Endodermal cell (in vitro differentiated cells): ENCODE measurements at regions not wholly inside any gene's neighbourhood (a gene's known extent, or its start where the extent isn't known, plus 50 kb on each side); places are given as distances from the start of the nearest gene placed in this dataset.

ENCODE experiments used
- DNase-seq: peaks from one replicate; pipeline ENCODE4 v3.0.0-alpha.2; 2017
- H3K27ac ChIP-seq: 2 replicates; pipeline ENCODE4 v1.5.1; 2013; ENCODE audit warnings: mild to moderate bottlenecking, low read depth, low read length, moderate library complexity
- H3K27me3 ChIP-seq: 2 replicates; pipeline ENCODE4 v1.6.1; 2013; ENCODE audit warnings: mild to moderate bottlenecking, low read length, moderate library complexity; ENCODE audit not compliant: insufficient read depth, control insufficient read depth, poor library complexity, severe bottlenecking
- H3K36me3 ChIP-seq: 2 replicates; pipeline ENCODE4 v1.7.0; 2013; ENCODE audit warnings: mild to moderate bottlenecking, low read length, moderate library complexity; ENCODE audit not compliant: control insufficient read depth, insufficient read depth
- H3K4me1 ChIP-seq: one replicate; pipeline ENCODE4 v1.7.0; 2013; ENCODE audit warnings: low read length; ENCODE audit not compliant: control insufficient read depth, insufficient read depth
- H3K4me3 ChIP-seq: 2 replicates; pipeline ENCODE4 v1.5.1; 2013; ENCODE audit warnings: mild to moderate bottlenecking, low read length, moderate library complexity
- H3K9ac ChIP-seq: 2 replicates; pipeline ENCODE4 v1.6.1; 2013; ENCODE audit warnings: mild to moderate bottlenecking, low read length, moderate library complexity; ENCODE audit not compliant: poor library complexity, severe bottlenecking; ENCODE audit errors: extremely low read depth
- H3K9me3 ChIP-seq: 2 replicates; pipeline ENCODE4 v1.6.1; 2013; ENCODE audit warnings: mild to moderate bottlenecking, low read length, moderate library complexity; ENCODE audit not compliant: control insufficient read depth
- H3K27ac Mint-ChIP-seq: 2 replicates; pipeline ENCODE4 v1.8.0; 2020; ENCODE audit warnings: mixed read lengths
- H3K27me3 Mint-ChIP-seq: 2 replicates; pipeline ENCODE4 v1.8.0; 2021; ENCODE audit warnings: mild to moderate bottlenecking, mixed read lengths; ENCODE audit not compliant: insufficient read depth
- H3K36me3 Mint-ChIP-seq: 2 replicates; pipeline ENCODE4 v1.8.0; 2020; ENCODE audit warnings: low read depth, mixed read lengths
- H3K4me1 Mint-ChIP-seq: 2 replicates; pipeline ENCODE4 v1.8.0; 2020; ENCODE audit warnings: mixed read lengths
- H3K4me3 Mint-ChIP-seq: 2 replicates; pipeline ENCODE4 v1.8.0; 2020; ENCODE audit warnings: mild to moderate bottlenecking, moderate library complexity, mixed read lengths
- H3K9me3 Mint-ChIP-seq: 2 replicates; pipeline ENCODE4 v1.8.0; 2020; ENCODE audit warnings: mild to moderate bottlenecking, mixed read lengths
- CTCF ChIP-seq: fragments of 200-600 bp; sonication (generic); conservative IDR thresholded peaks from 2 replicates; pipeline ENCODE4 v1.5.0; 2021; ENCODE audit warnings: antibody characterized with exemption, mild to moderate bottlenecking
- WGBS, 2 experiments: methylation state at CpG; one replicate each; pipeline versions ENCODE4 v1.1.5 to v1.1.7; 2013; ENCODE audit warnings: missing lambda C conversion rate in 2 of 2, mixed read lengths in 1 of 2; ENCODE audit not compliant: insufficient coverage in 1 of 2, insufficient read length in 1 of 2; 5-methylcytosine and 5-hydroxymethylcytosine counted together

GRCh38 chr17:79168486-79169055, 93.9 kb downstream of the ENGASE start:
- WGBS, 2 experiments: 91 to 94% methylated on average over 9 to 20 of the region's 20 CpGs
- Histone ChIP-seq H3K4me1 (no peaks in the 10 kb centered on the region), H3K27me3 (no peaks in the 10 kb centered on the region), H3K4me3 (no peak overlapping the region), H3K9ac (no peak overlapping the region), H3K27ac (no peak overlapping the region), H3K36me3 (no peaks in the 10 kb centered on the region), H3K9me3 (no peaks in the 10 kb centered on the region)
- no peak for DNase-seq
- H3K4me3 Mint-ChIP-seq: no peak overlapping the region
- no peak for TF ChIP-seq CTCF
- H3K4me1 Mint-ChIP-seq: no peaks in the 10 kb centered on the region
- no peaks in the 10 kb centered on the region for H3K27me3 Mint-ChIP-seq
- H3K36me3 Mint-ChIP-seq: no peaks in the 10 kb centered on the region
- no peaks in the 10 kb centered on the region for H3K9me3 Mint-ChIP-seq
- no peak overlapping the region for H3K27ac Mint-ChIP-seq

DNA sequence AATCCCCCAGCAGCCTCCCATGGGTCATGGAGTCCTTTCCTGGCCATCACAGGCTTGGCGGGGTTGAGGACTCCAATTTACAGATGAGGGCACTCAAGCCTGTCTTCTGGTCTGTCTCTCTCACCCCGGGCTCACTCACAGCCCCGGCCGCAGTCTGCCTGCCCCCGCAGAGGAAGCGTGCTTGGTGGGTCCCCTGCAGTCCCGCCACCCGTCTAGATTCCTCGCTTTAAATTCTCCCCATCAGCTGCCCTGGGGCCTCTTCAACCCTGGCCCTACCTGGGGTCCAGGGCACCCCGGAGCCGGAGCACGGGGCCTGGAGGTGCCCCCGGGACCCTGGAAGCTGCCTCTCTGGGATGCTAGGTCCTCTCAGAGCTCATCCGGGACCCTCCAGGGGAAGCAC, 92.9 kb downstream of the ENGASE start:
- Histone ChIP-seq H3K27me3 (no peaks in the 10 kb centered on the region), H3K36me3 (no peaks in the 10 kb centered on the region), H3K9ac (no peak overlapping the region), H3K9me3 (no peaks in the 10 kb centered on the region), H3K4me1 (no peaks in the 10 kb centered on the region), H3K27ac (no peak overlapping the region), H3K4me3 (no peak overlapping the region)
- H3K4me3 Mint-ChIP-seq: no peak overlapping the region
- no peak for DNase-seq
- no peaks in the 10 kb centered on the region for H3K9me3 Mint-ChIP-seq
- H3K4me1 Mint-ChIP-seq: no peaks in the 10 kb centered on the region
- no peak overlapping the region for H3K27ac Mint-ChIP-seq
- 95 to 100% methylated on average over 5 to 14 of the region's 14 CpGs for WGBS, 2 experiments
- TF ChIP-seq CTCF: no peak
- H3K36me3 Mint-ChIP-seq: no peaks in the 10 kb centered on the region
- no peaks in the 10 kb centered on the region for H3K27me3 Mint-ChIP-seq

DNA sequence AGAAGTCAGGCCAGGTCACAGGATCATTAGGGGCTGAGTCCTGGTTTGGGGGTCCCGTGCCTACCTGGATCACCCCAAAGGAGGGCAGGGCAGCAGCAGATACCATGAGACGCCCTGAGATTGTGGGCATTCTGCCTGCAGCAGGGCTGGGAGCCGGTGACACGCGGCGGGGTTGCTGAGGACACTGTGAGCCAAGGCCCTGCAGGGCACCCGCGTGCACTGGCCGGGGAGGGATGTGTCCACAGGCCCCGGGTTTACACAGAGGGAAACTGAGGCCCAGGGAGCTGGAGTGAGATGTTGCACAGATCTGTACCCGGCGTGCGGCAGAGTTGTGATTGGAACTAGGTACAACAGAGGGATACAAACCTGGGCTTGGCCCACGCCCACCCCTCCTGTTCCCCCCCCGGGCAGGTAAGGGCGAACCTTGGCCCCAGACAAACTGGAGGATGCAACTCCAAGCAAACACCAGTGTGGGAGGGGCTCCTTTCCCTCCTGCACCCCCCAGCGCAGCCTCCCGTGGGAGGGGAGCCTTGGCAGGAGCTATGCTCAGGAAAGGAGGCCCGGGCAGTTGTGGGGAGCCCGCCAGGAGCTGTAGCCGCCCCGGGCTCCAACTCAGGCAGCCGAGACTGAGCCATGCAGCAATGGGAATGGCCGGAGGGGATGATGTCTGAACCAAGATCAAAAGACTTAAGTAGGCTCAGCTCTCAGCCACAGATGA, 91.3 kb downstream of the ENGASE start:
- WGBS, 2 experiments: 88 to 90% methylated on average over 21 to 24 of the region's 24 CpGs
- Mint-ChIP-seq H3K4me3 (no peak overlapping the region), H3K36me3 (no peaks in the 10 kb centered on the region), H3K27ac (no peak overlapping the region), H3K27me3 (no peaks in the 10 kb centered on the region), H3K9me3 (no peaks in the 10 kb centered on the region), H3K4me1 (no peaks in the 10 kb centered on the region)
- H3K4me3 ChIP-seq: no peak overlapping the region
- H3K27ac ChIP-seq: no peak overlapping the region
- H3K36me3 ChIP-seq: no peaks in the 10 kb centered on the region
- no peak for DNase-seq
- no peak for TF ChIP-seq CTCF
- no peaks in the 10 kb centered on the region for H3K27me3 ChIP-seq
- H3K9ac ChIP-seq: no peak overlapping the region
- H3K4me1 ChIP-seq: no peaks in the 10 kb centered on the region
- no peaks in the 10 kb centered on the region for H3K9me3 ChIP-seq
